GM18870 (cell line): ENCODE measurements at regions not wholly inside any gene's neighbourhood (a gene's known extent, or its start where the extent isn't known, plus 50 kb on each side); places are given as distances from the start of the nearest gene placed in this dataset.
"Not testable (repeated sequence)": the region's sequence is repeated elsewhere in the genome, so short reads cannot be mapped to it uniquely, and the experiment has no call there.

Experiments used
- ATAC-seq: cut with Tn5 transposase; IDR thresholded peaks from one replicate; pipeline ENCODE4 v1.9.1; 2021; ENCODE audit warnings: moderate library complexity; ENCODE audit not compliant: unreplicated experiment

DNA sequence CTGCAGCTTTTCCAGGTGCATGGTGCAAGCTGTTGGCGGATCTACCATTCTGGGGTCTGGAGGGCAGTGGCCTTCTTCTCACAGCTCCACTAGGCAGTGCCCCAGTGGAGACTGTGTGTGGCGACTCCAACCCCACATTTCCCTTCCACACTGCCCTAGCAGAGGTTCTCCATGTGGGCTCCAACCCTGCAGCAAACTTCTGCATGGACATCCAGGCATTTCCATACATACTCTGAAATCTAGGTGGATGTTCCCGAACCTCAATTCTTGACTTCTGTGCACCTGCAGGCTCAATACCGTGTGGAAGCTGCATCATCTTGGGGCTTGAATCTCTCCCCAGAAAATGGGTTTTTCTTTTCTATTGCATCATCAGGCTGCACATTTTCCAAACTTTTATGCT is 160.2 kb upstream of the DYRK2 start:
- not testable (repeated sequence) for ATAC-seq

DNA sequence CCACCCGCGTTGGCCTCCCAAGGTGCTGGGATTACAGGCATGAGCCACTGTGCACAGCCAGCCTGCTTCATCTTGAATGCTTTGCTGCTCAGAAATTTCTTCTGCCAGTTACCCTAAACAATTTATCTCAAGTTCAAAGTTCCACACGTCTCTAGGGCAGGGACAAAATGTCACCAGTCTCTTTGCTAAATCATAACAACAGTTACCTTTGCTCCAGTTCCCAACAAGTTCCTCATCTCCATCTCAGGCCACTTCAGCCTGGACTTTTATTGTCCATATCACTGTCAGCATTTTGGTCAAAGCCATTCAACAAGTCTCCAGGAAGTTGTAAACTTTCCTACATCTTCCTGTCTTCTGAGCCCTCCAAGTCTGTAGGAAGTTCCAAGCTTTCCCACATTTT is 159.5 kb upstream of the DYRK2 start:
- no peak for ATAC-seq

DNA sequence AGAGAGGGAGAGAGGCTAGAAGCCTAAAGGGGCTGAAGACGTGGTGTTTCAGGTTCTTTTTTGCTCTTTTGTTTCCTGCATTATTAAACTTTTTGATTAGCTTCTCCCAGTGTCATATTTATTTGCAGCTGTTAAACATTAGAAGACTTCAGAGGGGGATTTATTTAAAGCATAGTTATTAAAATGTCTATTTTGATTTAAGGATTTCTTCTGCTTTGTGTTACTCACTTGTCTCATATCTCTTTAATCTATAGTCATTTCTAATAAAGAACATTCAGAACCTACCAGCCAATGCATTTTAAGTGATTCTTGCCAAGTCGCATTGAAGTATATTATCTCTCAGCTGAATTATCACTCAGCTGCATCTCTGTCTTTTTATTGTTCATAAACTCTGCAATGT is 152.0 kb upstream of the DYRK2 start:
- ATAC-seq: no peak

DNA sequence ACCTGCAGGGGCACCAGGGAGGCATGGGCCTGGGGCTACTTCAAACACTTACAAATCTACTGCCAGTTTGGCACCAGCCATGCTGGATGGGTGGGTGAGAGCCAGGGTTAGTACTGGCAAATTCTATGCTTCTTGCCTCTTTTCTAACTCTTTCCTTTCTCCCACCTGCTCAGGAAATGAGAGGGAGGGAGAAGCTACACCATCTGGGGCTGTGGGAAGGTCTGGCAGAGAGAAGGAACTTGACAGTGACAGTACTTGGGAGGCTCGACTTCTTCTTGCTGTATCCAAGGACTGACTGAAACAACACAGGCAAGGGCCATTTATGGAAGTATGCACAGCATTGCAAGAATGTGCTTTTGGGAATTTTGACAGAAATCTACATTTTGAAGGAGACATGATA is 149.6 kb upstream of the DYRK2 start:
- no peak for ATAC-seq

DNA sequence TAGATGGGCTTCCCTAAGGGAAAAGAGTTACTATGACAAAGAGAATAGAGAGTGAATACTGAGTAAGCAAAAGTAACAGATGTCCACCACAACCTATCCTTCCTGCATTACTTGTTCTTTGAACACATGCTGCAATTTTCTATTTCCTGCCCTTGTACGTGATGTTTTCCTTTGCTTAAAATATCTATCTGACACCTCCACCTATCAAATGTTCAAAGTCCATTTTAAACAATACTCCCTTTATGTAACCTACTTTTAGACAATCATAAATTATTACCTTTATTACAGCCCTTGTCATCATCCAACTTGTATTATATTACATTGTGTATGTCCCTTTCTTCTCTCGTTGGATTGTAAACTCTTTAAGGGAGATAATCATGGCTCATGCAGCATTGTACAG is 147.2 kb upstream of the DYRK2 start:
- no peak for ATAC-seq

DNA sequence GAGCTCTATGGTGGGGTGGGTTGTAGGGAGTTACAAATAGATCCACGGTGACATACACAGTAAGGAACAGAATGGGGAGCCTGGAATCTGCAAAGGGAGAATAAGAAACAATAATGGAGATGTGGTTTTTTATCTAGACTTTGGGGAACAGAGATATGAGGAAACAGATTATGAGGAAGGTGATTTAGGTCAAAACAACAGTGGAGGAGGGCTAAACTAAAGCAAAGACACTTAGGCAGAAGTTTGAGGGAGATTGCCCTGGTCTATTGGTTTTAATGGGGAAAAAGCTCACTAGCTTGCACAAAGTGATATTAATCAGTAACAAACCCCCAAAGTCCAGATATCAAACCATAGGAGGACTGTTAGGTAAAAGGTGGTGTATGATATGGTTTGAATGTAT is 144.5 kb upstream of the DYRK2 start:
- no peak for ATAC-seq

GRCh38 chr12:67506739-67507138 is 141.8 kb upstream of the DYRK2 start:
- ATAC-seq: no peak

DNA sequence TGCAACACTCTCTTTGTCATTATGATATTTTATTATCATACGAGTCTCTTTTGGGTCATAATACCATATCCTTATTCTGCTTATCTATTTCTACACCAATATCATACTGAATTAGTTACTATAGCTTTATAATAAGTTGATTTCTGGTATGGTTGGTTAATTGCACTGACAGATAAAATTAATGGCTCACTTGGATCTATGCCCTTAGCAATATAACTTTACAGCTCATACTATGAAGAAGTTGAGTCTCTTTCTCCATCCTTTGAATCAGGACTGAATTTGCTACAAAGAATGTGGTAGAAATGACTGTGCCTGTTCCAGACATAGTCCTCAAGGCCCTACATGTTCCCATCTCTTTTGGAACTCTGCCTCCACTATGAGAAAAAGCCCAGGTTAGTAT is 139.7 kb upstream of the DYRK2 start:
- no peak for ATAC-seq

DNA sequence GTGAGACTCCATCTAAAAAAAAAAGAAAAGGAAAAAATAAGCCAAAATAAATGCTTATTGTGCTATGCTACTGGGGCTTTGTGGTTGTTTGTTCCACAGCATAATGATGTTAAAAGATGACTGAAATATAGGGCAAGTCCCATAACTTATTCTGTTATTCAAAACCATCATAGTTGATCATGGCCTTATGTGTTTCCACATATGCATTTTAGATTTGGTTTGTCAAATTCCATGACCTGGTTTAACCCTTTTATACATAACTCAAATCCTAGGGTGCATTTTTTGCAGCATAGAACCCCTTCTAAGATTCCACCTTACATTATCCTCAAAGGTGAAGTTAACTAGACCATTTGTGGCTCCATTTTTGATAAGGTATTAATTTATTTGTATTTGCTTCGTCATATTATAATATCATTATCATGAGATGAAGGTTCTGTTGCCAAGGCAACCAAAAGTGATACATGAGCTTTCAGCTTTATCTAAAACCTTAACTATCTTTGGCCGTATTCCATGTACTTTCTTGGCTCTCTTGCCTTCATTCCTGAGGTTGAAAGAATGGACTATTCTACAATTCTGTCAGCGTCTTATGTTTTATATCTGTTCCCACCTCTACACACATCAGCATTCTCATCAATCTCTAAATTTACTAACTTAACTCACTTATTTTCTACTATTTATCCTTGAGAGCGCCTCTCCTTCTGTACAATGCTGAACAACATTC is 138.7 kb upstream of the DYRK2 start:
- no peak for ATAC-seq

DNA sequence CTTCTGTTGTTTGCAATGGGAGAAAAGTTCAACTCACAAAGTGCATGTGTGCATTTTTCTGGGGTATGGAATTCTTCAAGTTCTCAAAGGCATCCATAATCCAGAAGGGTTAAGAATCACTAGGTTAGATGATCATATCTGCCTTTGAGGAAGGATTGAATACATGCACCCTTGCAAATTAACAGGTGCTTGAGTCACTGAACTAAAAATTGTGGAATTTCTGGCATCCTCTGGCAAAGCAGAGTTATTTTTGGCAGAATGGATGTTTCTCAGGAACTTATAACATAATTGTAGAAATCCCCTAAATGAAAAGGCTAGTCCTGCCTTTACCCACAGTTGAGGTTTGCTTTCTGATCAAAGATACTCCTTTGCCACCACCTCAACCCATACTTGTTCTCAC is 136.5 kb upstream of the DYRK2 start:
- ATAC-seq: no peak

- no peak for ATAC-seq
Measured at GRCh38 chr12:67514502-67514901, 134.0 kb upstream of the DYRK2 start.

DNA sequence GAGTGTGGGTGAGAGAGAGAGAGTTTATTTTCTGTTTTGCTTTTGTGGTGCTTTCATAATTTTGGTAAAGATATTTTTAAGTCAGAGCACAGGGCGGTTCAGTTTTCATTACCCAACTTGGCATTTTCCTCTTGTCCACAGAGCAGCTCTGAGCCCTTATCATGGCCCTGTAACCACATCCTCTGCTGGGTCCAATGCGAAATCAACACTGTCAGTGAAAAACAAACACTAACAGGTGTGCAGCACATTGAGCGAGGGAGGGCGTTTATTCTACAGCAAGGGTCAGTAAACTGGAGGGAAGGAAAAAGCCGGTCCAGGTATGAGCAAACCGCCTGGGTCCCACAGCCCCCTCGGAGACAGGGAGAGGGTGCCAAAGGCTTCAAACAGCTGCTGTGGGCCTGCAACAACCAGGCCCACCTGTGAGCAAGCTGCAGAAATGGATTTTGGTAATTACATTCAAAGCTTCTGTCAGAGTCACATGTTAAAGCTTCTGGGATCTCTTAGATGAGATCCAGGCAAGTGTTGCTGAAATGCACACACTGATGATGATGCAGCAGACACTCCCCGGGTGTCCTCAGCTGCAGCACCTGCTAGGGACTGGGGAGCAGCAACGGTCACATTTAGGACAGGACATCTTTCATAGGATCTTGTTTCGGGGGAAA is 132.7 kb upstream of the DYRK2 start:
- ATAC-seq: peak; percentile 81

DNA sequence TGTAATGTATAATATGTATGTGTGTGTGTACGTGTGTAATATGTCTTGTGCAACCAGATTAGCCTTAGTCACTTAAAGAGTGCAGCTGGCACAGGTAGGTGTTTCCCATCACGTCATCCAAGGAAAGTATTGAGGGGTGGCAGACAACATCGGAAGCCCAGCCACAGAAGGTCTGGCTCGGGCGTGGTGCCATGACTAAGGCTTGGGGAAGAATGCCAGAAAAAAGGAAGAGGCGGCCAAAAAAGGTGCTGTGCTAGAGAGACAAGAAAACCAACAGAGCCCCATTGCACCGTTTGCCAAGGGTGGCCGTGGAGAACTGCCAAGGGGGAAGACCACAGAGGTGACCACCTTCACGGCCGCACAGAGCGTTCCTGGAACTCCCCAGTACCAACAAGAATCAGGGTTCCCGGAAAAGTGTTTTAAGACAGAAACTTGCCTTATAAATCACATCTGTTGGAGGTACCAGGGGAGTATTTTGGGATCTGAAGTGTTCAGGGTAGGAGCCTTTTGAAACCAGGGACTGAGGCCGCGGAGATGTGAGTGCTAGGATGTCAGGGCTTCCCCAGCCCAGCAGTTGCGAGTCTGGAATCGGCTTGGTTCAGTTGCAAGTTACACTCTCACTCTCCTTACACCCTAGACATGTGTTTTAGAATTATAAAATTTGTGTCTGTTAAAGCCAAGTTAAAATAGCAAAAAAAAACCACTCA is 131.2 kb upstream of the DYRK2 start:
- ATAC-seq: no peak

- no peak for ATAC-seq
Measured at GRCh38 chr12:67519484-67520433, 128.8 kb upstream of the DYRK2 start.

GRCh38 chr12:67520606-67521005 is 127.9 kb upstream of the DYRK2 start:
- no peak for ATAC-seq

DNA sequence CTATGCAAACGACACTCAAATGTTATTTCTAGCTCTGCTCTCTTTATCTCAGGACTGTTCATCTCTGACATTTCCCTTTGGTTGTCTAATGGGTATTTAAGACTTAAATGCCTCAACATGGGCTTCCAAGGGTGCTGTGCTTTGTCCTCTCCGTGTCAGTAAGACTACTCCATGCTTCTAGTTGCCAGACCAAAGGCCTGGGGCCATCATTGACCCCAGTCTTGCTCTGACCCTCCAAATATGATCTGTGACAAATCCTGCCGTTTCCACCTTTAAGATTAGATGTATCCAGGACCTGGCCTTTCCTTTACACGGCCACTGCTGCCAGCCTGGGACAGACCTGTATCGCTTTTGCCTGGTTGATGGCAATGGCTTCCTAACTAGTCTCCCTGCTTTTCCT is 126.3 kb upstream of the DYRK2 start:
- ATAC-seq: no peak

GRCh38 chr12:67523538-67523937 is 125.0 kb upstream of the DYRK2 start:
- ATAC-seq: no peak

DNA sequence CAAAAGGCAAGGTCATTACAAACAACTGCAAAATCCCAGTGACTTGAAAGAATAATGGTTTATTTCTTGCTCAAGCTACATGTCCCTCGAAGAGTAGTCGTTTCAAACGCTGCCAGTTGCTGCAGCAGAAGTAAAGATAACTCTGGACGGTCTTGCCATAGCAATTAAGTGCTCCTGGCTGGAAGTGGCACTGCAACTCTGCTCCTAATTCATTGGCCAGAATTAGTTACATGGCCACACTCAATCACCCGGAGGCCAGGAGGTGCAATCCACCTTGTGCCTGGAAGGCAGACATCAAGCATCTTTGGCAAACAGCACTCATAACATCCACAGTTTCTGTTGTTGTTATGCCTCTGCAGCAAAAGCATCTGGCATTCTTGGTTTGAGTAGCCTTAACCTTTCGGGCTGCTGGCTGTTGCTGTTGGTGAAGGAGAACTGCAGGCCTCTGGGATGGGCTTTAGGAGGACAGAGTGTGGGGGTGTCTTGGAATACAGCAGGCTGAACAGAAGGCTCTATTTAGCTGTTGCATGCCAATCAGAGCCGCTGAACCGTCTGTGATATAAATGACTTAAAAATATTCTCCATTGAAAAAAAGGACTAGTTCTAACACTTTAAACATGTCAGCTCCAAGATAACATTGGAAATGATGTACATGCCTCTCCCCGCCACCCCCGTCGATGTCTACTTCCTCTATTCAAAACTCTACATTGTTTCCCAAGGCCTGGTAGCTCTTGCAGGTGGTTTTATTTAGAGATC is 123.5 kb upstream of the DYRK2 start:
- ATAC-seq: no peak

- no peak for ATAC-seq
Measured at GRCh38 chr12:67525617-67525884, 123.0 kb upstream of the DYRK2 start.

- no peak for ATAC-seq
Measured at GRCh38 chr12:67526129-67526528, 122.4 kb upstream of the DYRK2 start.

GRCh38 chr12:67531051-67531450 is 117.5 kb upstream of the DYRK2 start:
- ATAC-seq: no peak
